MCF 10A (cell line): ENCODE measurements at regions not wholly inside any gene's neighbourhood (a gene's known extent, or its start where the extent isn't known, plus 50 kb on each side); places are given as distances from the start of the nearest gene placed in this dataset.

Experiments used
- BruUV-seq: library from RNA; stranded (reverse); fragments of 400-500 nt; replicated peaks from 2 replicates; lab custom pipeline; 2021; lab: Mats Ljungman, UMichigan
- CTCF ChIA-PET: fragments of 300-600 bp; sonication (Branson Sonifier 250); formaldehyde crosslinking; extraction: SDS; loops from one replicate; lab custom pipeline; 2021; ENCODE audit warnings: antibody characterized with exemption, inconsistent platforms; lab: Yijun Ruan, JAX
- POLR2A ChIA-PET: fragments of 300-600, 350-650 bp; sonication (Branson Sonifier 250); formaldehyde crosslinking; extraction: SDS; loops from one replicate; lab custom pipeline; 2020; ENCODE audit warnings: antibody characterized with exemption, inconsistent platforms; lab: Yijun Ruan, JAX
- DNase-seq: peaks from one replicate; pipeline ENCODE4 v3.0.0-alpha.2; 2018; ENCODE audit not compliant: unreplicated experiment
- H3K27ac Mint-ChIP-seq: one replicate; pipeline ENCODE4 v1.8.0; 2022; ENCODE audit warnings: mild to moderate bottlenecking, low read depth, mixed read lengths; ENCODE audit not compliant: unreplicated experiment
- H3K27me3 Mint-ChIP-seq: one replicate; pipeline ENCODE4 v1.8.0; 2022; ENCODE audit warnings: mixed read lengths; ENCODE audit not compliant: insufficient read depth, unreplicated experiment
- H3K36me3 Mint-ChIP-seq: one replicate; pipeline ENCODE4 v1.8.0; 2022; ENCODE audit warnings: mild to moderate bottlenecking, moderate library complexity, mixed read lengths; ENCODE audit not compliant: insufficient read depth, unreplicated experiment
- H3K4me1 Mint-ChIP-seq: one replicate; pipeline ENCODE4 v1.8.0; 2022; ENCODE audit warnings: mixed read lengths; ENCODE audit not compliant: insufficient read depth, unreplicated experiment
- H3K4me3 Mint-ChIP-seq: one replicate; pipeline ENCODE4 v1.8.0; 2022; ENCODE audit warnings: mild to moderate bottlenecking, moderate library complexity, mixed read lengths; ENCODE audit not compliant: unreplicated experiment
- H3K9me3 Mint-ChIP-seq: one replicate; pipeline ENCODE4 v1.8.0; 2022; ENCODE audit warnings: mixed read lengths; ENCODE audit not compliant: unreplicated experiment
- intact Hi-C: fragments of 100-400 bp; cut with micrococcal nuclease; formaldehyde crosslinking; loops from 2 replicates; pipeline ENCODE4 v1.14.1; 2022
- TF ChIP-seq, protein P1 (sequence below): fragments of 200-600 bp; IDR thresholded peaks from one replicate; pipeline ENCODE4 v1.8.0; 2022; ENCODE audit warnings: antibody characterized with exemption, mild to moderate bottlenecking; ENCODE audit not compliant: unreplicated experiment

DNA sequence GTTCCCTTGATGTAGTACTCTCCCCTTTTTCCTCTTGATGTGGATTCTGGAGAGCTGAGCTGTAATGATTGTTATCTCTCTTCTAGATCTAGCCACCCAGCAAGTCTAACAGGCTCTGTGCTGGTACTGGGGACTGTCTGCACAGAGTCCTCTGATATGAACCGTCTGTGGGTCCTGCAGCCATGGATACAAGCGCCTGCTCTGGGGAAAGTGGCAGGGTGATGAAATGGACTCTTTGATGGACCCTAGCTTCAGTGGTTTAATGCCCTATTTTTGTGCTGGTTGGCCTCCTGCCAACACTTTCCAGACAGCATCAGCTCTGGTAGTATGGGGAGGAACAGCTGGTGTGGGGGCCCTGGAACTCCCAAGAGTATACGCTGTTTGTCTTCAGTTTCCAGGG lies 216.3 kb downstream of the ADGRG6 start:
- CTCF ChIA-PET: interaction anchor here (0.6 kb wide), 1 partner anchor 21 kb away, joined by 3 read pairs; no protein-coding TSS in a partner anchor
- intact Hi-C loops: no loop called here
- Mint-ChIP-seq H3K27ac (no peak overlapping the region), H3K27me3 (no peaks in the 10 kb centered on the region), H3K36me3 (no peaks in the 10 kb centered on the region), H3K9me3 (peaks cover 13% of the 10 kb centered on the region), H3K4me3 (no peak overlapping the region), H3K4me1 (no peaks in the 10 kb centered on the region)
- POLR2A ChIA-PET: no interaction called here
- TF ChIP-seq, protein P1, sequence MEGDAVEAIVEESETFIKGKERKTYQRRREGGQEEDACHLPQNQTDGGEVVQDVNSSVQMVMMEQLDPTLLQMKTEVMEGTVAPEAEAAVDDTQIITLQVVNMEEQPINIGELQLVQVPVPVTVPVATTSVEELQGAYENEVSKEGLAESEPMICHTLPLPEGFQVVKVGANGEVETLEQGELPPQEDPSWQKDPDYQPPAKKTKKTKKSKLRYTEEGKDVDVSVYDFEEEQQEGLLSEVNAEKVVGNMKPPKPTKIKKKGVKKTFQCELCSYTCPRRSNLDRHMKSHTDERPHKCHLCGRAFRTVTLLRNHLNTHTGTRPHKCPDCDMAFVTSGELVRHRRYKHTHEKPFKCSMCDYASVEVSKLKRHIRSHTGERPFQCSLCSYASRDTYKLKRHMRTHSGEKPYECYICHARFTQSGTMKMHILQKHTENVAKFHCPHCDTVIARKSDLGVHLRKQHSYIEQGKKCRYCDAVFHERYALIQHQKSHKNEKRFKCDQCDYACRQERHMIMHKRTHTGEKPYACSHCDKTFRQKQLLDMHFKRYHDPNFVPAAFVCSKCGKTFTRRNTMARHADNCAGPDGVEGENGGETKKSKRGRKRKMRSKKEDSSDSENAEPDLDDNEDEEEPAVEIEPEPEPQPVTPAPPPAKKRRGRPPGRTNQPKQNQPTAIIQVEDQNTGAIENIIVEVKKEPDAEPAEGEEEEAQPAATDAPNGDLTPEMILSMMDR: no peak
- DNase-seq: no peak
- no TSS peak for BruUV-seq

DNA sequence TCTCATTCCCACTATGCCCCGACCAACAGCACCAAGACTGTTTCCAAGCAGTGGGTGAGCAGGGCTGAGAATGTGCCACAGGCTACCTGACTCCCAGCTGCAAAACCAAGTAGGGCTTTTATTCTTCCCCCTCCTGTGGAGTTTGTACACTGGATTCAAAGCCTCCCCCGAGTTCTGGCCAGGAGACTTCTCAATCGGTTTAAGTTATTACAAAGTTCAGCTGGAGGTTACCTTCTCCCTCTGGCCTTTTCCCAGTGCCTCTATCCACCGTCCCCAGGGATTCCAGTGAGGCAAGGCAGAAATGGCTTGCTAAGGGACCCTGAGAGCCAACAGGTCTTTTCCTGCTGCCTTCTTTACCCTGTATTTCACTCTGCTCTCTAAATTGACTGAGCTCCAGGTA lies 217.0 kb downstream of the ADGRG6 start:
- TF ChIP-seq, protein P1: no peak
- intact Hi-C loops: no loop called here
- BruUV-seq: no TSS peak
- POLR2A ChIA-PET: no interaction called here
- no peak for DNase-seq
- no peak overlapping the region for H3K27ac Mint-ChIP-seq
- H3K27me3 Mint-ChIP-seq: no peaks in the 10 kb centered on the region
- H3K9me3 Mint-ChIP-seq: peaks cover 13% of the 10 kb centered on the region
- H3K4me1 Mint-ChIP-seq: peaks cover 6% of the 10 kb centered on the region
- CTCF ChIA-PET: no interaction called here
- H3K36me3 Mint-ChIP-seq: no peaks in the 10 kb centered on the region
- H3K4me3 Mint-ChIP-seq: no peak overlapping the region

DNA sequence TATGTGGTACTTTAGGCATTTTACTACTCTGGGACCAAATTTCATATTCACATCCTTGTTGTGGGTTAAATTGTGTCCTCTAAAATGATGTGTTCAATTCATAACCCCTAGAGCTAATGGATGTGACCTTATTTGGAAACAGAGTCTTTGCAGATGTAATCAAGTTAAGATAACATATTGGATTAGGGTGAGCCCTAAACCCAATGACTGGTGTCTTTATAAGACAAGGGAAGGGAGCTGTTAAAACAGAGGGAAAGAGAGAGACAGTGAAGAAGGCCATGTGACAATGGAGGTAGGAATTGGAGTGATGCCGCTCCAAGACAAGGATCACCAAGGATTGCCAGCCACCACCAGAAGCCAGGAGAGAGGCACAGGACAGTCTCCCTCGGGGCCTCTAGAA lies 220.0 kb downstream of the ADGRG6 start:
- TF ChIP-seq, protein P1: no peak
- H3K9me3 Mint-ChIP-seq: no peaks in the 10 kb centered on the region
- H3K36me3 Mint-ChIP-seq: no peaks in the 10 kb centered on the region
- intact Hi-C loops: no loop called here
- CTCF ChIA-PET: no interaction called here
- no peak for DNase-seq
- POLR2A ChIA-PET: interaction anchor here (0.7 kb wide), 1 partner anchor 1036 kb away, joined by 3 read pairs; no protein-coding TSS in a partner anchor
- H3K27ac Mint-ChIP-seq: no peak overlapping the region
- H3K4me3 Mint-ChIP-seq: no peak overlapping the region
- H3K4me1 Mint-ChIP-seq: peaks cover 7% of the 10 kb centered on the region
- no TSS peak for BruUV-seq
- no peaks in the 10 kb centered on the region for H3K27me3 Mint-ChIP-seq

DNA sequence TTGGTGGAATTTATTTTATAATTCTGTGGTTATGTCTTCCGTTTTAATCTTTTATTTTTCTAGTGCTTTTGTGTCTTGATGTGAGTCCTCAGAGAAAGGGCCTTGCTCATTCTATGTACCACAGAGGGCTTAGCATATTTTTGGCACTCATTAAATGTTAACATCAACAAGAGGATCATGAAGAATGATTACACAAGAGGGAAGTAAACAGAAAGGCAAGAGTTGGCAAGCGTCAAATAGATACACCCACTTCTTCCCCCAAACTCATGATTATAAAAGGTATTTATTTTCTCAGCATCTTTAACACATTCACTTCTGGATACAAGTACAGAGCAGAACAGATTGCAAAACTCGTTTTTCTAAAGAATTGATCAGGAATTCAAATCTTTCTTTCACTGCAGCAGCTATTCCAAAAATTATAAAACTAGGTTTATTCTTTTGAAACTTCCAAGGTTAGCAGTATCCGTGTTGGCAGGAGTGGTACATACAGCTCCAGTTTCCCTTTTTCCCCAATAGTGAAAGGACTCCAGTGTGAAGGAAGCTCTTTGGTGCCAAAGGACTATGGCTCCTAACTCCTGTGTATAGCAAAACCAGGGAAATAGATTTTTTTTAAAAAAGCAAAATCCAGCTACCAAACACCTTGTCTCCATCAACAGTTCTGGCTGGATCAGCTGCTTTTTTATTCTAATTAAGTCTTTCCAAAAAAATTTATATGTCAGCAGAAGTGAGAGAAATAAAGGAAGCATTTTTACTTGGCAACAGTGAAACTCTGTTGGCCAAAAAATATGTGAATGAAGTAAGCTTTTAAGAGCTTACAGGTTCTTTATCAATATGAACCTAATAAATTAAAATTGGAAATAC lies 221.9 kb downstream of the ADGRG6 start:
- peaks cover 7% of the 10 kb centered on the region for H3K4me1 Mint-ChIP-seq
- DNase-seq: peak; percentile 53
- intact Hi-C loops: no loop called here
- H3K27me3 Mint-ChIP-seq: no peaks in the 10 kb centered on the region
- H3K36me3 Mint-ChIP-seq: no peaks in the 10 kb centered on the region
- ChIA-PET POLR2A (no interaction called here), CTCF (no interaction called here)
- BruUV-seq: no TSS peak
- TF ChIP-seq, protein P1: no peak
- H3K27ac Mint-ChIP-seq: no peak overlapping the region
- H3K9me3 Mint-ChIP-seq: no peaks in the 10 kb centered on the region
- H3K4me3 Mint-ChIP-seq: no peak overlapping the region
